ENCODE measurements at regions not wholly inside any gene's neighbourhood (a gene's known extent, or its start where the extent isn't known, plus 50 kb on each side); places are given as distances from the start of the nearest gene placed in this dataset.

GRCh38 chr10:62653254-62653653, 151.3 kb upstream of the ADO start:
- H3K36me3 ChIP-seq (ENCODE audit: insufficient read depth, low read length), result no peaks in the 10 kb centered on the region
- H2AFZ ChIP-seq (ENCODE audit: low read length, unreplicated experiment), result no peak overlapping the region
- no peaks in the 10 kb centered on the region for H3K79me2 ChIP-seq (ENCODE audit: control insufficient read depth, insufficient read depth, low read length, unreplicated experiment)
- no peak overlapping the region for H3K27ac ChIP-seq (ENCODE audit: low read depth, low read length)
- H3K27me3 ChIP-seq (ENCODE audit: insufficient read depth, low read length), result no peaks in the 10 kb centered on the region
- peaks cover 9% of the 10 kb centered on the region for H3K4me1 ChIP-seq (ENCODE audit: control insufficient read depth, insufficient read depth, low read length, unreplicated experiment)
- H3K4me3 ChIP-seq (ENCODE audit: low read depth, low read length), result no peak overlapping the region

- Histone ChIP-seq H3K79me2 (ENCODE audit: control insufficient read depth, insufficient read depth, low read length, unreplicated experiment) (no peaks in the 10 kb centered on the region), H3K27ac (ENCODE audit: low read depth, low read length) (no peak overlapping the region), H3K4me3 (ENCODE audit: low read depth, low read length) (no peak overlapping the region), H3K36me3 (ENCODE audit: insufficient read depth, low read length) (no peaks in the 10 kb centered on the region), H3K4me1 (ENCODE audit: control insufficient read depth, insufficient read depth, low read length, unreplicated experiment) (peaks cover 9% of the 10 kb centered on the region), H3K27me3 (ENCODE audit: insufficient read depth, low read length) (peaks cover 8% of the 10 kb centered on the region), H2AFZ (ENCODE audit: low read length, unreplicated experiment) (no peak overlapping the region)
These were observed 149.6 kb upstream of the ADO start for GRCh38 chr10:62654966-62655336.

DNA sequence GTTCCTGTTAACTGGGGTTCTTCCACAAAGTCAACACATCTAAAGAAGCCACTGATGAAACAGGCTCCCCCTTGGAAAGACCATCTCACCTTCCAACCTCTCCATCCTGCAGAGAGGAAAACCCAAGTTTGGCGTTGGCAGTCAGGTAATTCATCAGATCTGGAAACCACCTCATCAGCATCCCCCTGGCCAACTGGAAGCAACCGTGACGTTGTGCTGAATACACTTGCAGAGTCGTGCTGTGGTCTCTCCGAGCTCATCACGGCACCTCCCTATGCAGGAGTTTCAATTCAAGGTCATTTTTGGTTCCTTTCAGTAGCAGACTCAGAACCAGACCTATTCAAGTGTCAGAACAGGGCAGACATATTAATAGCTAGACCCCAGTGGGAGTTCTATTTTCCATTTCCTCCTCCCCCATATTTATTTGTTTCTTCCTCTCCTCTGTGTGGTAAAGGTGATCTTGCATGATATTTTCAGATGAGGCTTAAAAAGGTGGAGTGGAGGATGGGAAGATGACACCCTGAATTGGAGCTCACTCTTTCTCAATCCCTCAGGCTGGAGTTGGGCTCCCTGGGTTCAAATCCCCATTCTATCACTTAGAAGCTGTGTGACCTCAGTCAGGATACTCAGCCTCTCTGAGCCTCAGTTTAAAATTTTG, 149.1 kb upstream of the ADO start:
- Histone ChIP-seq H3K4me1 (ENCODE audit: control insufficient read depth, insufficient read depth, low read length, unreplicated experiment) (peaks cover 9% of the 10 kb centered on the region), H3K4me3 (ENCODE audit: low read depth, low read length) (no peak overlapping the region), H3K79me2 (ENCODE audit: control insufficient read depth, insufficient read depth, low read length, unreplicated experiment) (no peaks in the 10 kb centered on the region), H3K27me3 (ENCODE audit: insufficient read depth, low read length) (peaks cover 8% of the 10 kb centered on the region), H3K36me3 (ENCODE audit: insufficient read depth, low read length) (no peaks in the 10 kb centered on the region), H3K27ac (ENCODE audit: low read depth, low read length) (no peak overlapping the region), H2AFZ (ENCODE audit: low read length, unreplicated experiment) (no peak overlapping the region)

GRCh38 chr10:62657244-62657835, 147.2 kb upstream of the ADO start:
- no peak overlapping the region for H3K27ac ChIP-seq (ENCODE audit: low read depth, low read length)
- H3K4me3 ChIP-seq (ENCODE audit: low read depth, low read length), result no peak overlapping the region
- H3K4me1 ChIP-seq (ENCODE audit: control insufficient read depth, insufficient read depth, low read length, unreplicated experiment), result no peaks in the 10 kb centered on the region

GRCh38 chr10:62658516-62658915, 146.0 kb upstream of the ADO start:
- Histone ChIP-seq H3K27me3 (ENCODE audit: insufficient read depth, low read length) (peaks cover 13% of the 10 kb centered on the region), H2AFZ (ENCODE audit: low read length, unreplicated experiment) (no peak overlapping the region), H3K27ac (ENCODE audit: low read depth, low read length) (no peak overlapping the region), H3K36me3 (ENCODE audit: insufficient read depth, low read length) (no peaks in the 10 kb centered on the region), H3K79me2 (ENCODE audit: control insufficient read depth, insufficient read depth, low read length, unreplicated experiment) (no peaks in the 10 kb centered on the region), H3K4me1 (ENCODE audit: control insufficient read depth, insufficient read depth, low read length, unreplicated experiment) (no peaks in the 10 kb centered on the region), H3K4me3 (ENCODE audit: low read depth, low read length) (no peak overlapping the region)

More at GRCh38 chr10:62657244-62657835, 147.2 kb upstream of the ADO start:
- Histone ChIP-seq H3K79me2 (ENCODE audit: control insufficient read depth, insufficient read depth, low read length, unreplicated experiment) (no peaks in the 10 kb centered on the region), H3K27me3 (ENCODE audit: insufficient read depth, low read length) (peaks cover 12% of the 10 kb centered on the region), H3K36me3 (ENCODE audit: insufficient read depth, low read length) (no peaks in the 10 kb centered on the region), H2AFZ (ENCODE audit: low read length, unreplicated experiment) (no peak overlapping the region)

DNA sequence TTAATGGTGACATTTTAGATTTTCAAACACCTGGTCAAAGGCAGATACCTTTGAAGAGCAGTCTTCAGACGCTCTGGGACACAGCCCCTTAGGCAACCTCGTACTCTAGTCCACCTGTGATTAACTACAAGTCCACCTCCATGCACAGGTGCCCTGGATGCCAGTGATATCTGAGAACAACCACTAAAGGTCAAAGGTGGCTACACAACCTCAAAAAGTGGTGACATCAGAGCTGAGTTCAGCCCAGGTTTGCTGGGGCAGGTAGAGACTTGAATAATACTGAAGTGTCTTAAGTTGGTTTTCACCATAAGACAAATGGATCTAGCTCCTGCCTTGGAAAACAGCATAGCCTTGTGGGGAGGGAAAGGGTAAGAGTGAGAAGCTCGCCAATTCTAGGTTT, 143.4 kb upstream of the ADO start:
- Histone ChIP-seq H3K36me3 (ENCODE audit: insufficient read depth, low read length) (no peaks in the 10 kb centered on the region), H3K4me1 (ENCODE audit: control insufficient read depth, insufficient read depth, low read length, unreplicated experiment) (no peaks in the 10 kb centered on the region), H3K4me3 (ENCODE audit: low read depth, low read length) (no peak overlapping the region), H2AFZ (ENCODE audit: low read length, unreplicated experiment) (no peak overlapping the region), H3K79me2 (ENCODE audit: control insufficient read depth, insufficient read depth, low read length, unreplicated experiment) (no peaks in the 10 kb centered on the region), H3K27me3 (ENCODE audit: insufficient read depth, low read length) (peaks cover 37% of the 10 kb centered on the region), H3K27ac (ENCODE audit: low read depth, low read length) (no peak overlapping the region)

DNA sequence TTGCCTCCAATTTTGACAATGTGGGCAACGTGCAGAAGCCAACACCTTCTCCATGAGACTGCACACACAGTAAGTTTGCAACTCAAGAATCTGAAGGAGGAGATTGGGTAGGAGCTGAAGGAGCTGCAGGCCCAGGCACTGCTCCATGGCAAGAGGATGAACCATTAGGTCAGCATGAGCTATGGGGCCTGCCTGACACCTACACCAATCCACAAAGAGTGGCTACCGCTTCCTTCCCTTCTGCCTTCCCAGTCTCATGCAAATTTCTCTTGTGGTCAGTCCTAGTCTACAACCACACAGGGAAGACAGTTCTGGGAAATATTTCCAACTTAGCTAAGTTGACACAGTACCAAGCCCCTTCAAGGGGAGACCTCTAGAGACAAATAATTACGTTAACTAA, 142.0 kb upstream of the ADO start:
- H3K4me1 ChIP-seq (ENCODE audit: control insufficient read depth, insufficient read depth, low read length, unreplicated experiment), result no peaks in the 10 kb centered on the region
- no peak overlapping the region for H3K4me3 ChIP-seq (ENCODE audit: low read depth, low read length)
- H3K27ac ChIP-seq (ENCODE audit: low read depth, low read length), result no peak overlapping the region
- H3K79me2 ChIP-seq (ENCODE audit: control insufficient read depth, insufficient read depth, low read length, unreplicated experiment), result no peaks in the 10 kb centered on the region
- H3K36me3 ChIP-seq (ENCODE audit: insufficient read depth, low read length), result no peaks in the 10 kb centered on the region
- H3K27me3 ChIP-seq (ENCODE audit: insufficient read depth, low read length), result peaks cover 44% of the 10 kb centered on the region
- H2AFZ ChIP-seq (ENCODE audit: low read length, unreplicated experiment), result no peak overlapping the region

DNA sequence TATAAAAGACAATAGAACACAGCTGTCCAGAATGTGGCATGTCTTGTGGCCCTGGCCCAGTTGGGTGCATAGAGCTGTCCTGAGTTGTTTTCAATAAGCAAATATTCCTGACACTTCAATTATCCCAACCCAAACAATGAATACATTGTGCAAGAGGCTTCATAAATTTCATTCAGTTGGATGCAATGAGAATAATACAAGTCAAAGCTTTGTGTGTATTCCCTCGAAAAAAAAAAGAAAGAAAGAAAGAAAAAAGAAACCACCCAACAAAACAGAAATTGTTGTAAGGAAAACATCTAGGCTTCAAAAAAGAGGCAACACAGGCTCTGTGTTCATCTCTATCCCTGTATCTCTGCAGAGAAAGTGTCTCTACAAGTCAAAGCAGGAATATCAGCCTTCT, 138.7 kb upstream of the ADO start:
- Histone ChIP-seq H3K27ac (ENCODE audit: low read depth, low read length) (no peak overlapping the region), H3K4me3 (ENCODE audit: low read depth, low read length) (no peak overlapping the region), H3K4me1 (ENCODE audit: control insufficient read depth, insufficient read depth, low read length, unreplicated experiment) (no peaks in the 10 kb centered on the region), H3K79me2 (ENCODE audit: control insufficient read depth, insufficient read depth, low read length, unreplicated experiment) (no peaks in the 10 kb centered on the region), H3K36me3 (ENCODE audit: insufficient read depth, low read length) (no peaks in the 10 kb centered on the region), H3K27me3 (ENCODE audit: insufficient read depth, low read length) (peaks cover 55% of the 10 kb centered on the region), H2AFZ (ENCODE audit: low read length, unreplicated experiment) (no peak overlapping the region)

DNA sequence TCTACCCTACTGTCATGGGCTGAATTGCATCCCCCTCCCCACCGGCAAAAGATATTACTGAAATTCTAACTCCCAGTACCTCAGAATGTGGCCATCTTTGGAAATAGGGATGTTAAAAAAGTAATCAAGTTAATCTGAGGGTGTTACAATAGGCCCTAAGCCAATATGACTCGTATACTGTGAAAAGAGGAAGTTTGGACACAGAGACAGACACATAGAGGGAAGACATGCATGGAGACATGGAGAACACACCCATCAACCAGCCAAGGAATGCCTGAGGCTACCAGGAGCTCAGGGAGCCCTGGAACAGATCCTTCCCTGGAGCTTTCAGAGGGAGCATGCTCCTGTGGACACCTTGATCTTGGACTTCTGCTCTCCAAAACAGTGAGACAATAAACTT, 138.2 kb upstream of the ADO start:
- H3K36me3 ChIP-seq (ENCODE audit: insufficient read depth, low read length), result no peaks in the 10 kb centered on the region
- peaks cover 50% of the 10 kb centered on the region for H3K27me3 ChIP-seq (ENCODE audit: insufficient read depth, low read length)
- H2AFZ ChIP-seq (ENCODE audit: low read length, unreplicated experiment), result no peak overlapping the region
- no peaks in the 10 kb centered on the region for H3K4me1 ChIP-seq (ENCODE audit: control insufficient read depth, insufficient read depth, low read length, unreplicated experiment)
- H3K4me3 ChIP-seq (ENCODE audit: low read depth, low read length), result no peak overlapping the region
- H3K79me2 ChIP-seq (ENCODE audit: control insufficient read depth, insufficient read depth, low read length, unreplicated experiment), result no peaks in the 10 kb centered on the region
- no peak overlapping the region for H3K27ac ChIP-seq (ENCODE audit: low read depth, low read length)

GRCh38 chr10:62669341-62669740, 135.2 kb upstream of the ADO start:
- Histone ChIP-seq H3K4me1 (ENCODE audit: control insufficient read depth, insufficient read depth, low read length, unreplicated experiment) (no peaks in the 10 kb centered on the region), H3K27me3 (ENCODE audit: insufficient read depth, low read length) (peaks cover 41% of the 10 kb centered on the region), H3K36me3 (ENCODE audit: insufficient read depth, low read length) (no peaks in the 10 kb centered on the region), H3K79me2 (ENCODE audit: control insufficient read depth, insufficient read depth, low read length, unreplicated experiment) (no peaks in the 10 kb centered on the region), H3K27ac (ENCODE audit: low read depth, low read length) (no peak overlapping the region), H2AFZ (ENCODE audit: low read length, unreplicated experiment) (no peak overlapping the region), H3K4me3 (ENCODE audit: low read depth, low read length) (no peak overlapping the region)

GRCh38 chr10:62671104-62671503, 133.4 kb upstream of the ADO start:
- no peaks in the 10 kb centered on the region for H3K79me2 ChIP-seq (ENCODE audit: control insufficient read depth, insufficient read depth, low read length, unreplicated experiment)
- no peaks in the 10 kb centered on the region for H3K36me3 ChIP-seq (ENCODE audit: insufficient read depth, low read length)
- H3K27me3 ChIP-seq (ENCODE audit: insufficient read depth, low read length), result peaks cover 26% of the 10 kb centered on the region; the same call in 1 of the 2 replicates
- no peak overlapping the region for H2AFZ ChIP-seq (ENCODE audit: low read length, unreplicated experiment)
- H3K4me1 ChIP-seq (ENCODE audit: control insufficient read depth, insufficient read depth, low read length, unreplicated experiment), result no peaks in the 10 kb centered on the region
- H3K27ac ChIP-seq (ENCODE audit: low read depth, low read length), result no peak overlapping the region
- H3K4me3 ChIP-seq (ENCODE audit: low read depth, low read length), result no peak overlapping the region

All from ACC112 (cell line).